ENCODE measurements at regions not wholly inside any gene's neighbourhood (a gene's known extent, or its start where the extent isn't known, plus 50 kb on each side); places are given as distances from the start of the nearest gene placed in this dataset.
"Not testable (repeated sequence)": the region's sequence is repeated elsewhere in the genome, so short reads cannot be mapped to it uniquely, and the experiment has no call there.

GRCh38 chr1:181181792-181182585, 93.5 kb downstream of the IER5 start:
- ChIA-PET POLR2A (interaction anchor here (0.6 kb wide), 1 partner anchor 820 kb away, joined by 3 read pairs; no protein-coding TSS in a partner anchor), CTCF (ENCODE audit: unreplicated experiment) (no interaction called here)
- intact Hi-C loops (cut with micrococcal nuclease; ENCODE audit: unreplicated experiment): no loop called here
- Histone ChIP-seq H3K4me3 (ENCODE audit: low read depth, low read length, poor library complexity, severe bottlenecking) (no peak overlapping the region), H3K9me3 (ENCODE audit: low read length) (no peaks in the 10 kb centered on the region), H3K36me3 (ENCODE audit: insufficient read depth, low read length) (no peaks in the 10 kb centered on the region), H3K27ac (ENCODE audit: low read depth, low read length, poor library complexity, severe bottlenecking) (no peak overlapping the region), H3K4me2 (ENCODE audit: low read length) (no peak overlapping the region), H3K4me1 (ENCODE audit: insufficient read depth, low read length, poor library complexity, severe bottlenecking) (no peaks in the 10 kb centered on the region), H4K20me1 (ENCODE audit: insufficient read depth, low read length) (no peaks in the 10 kb centered on the region), H3K79me2 (ENCODE audit: insufficient read depth, low read depth, low read length) (no peaks in the 10 kb centered on the region), H2AFZ (ENCODE audit: low read length) (no peak overlapping the region), H3K9me2 (ENCODE audit: insufficient read depth, low read length) (no peaks in the 10 kb centered on the region)
- no peak for TF ChIP-seq EZH2phosphoT487 (IDR thresholded peaks at IDR 0.05; ENCODE audit: borderline replicate concordance, low read depth, low read length)
- TF ChIP-seq CTCF (conservative IDR thresholded peaks at IDR 0.05; ENCODE audit: low read length): no peak
- BruUV-seq (replicated peaks): no TSS peak
- no peak for DNase-seq (ENCODE audit: low spot score)

- Histone ChIP-seq H2AFZ (ENCODE audit: low read length) (no peak overlapping the region), H3K9me2 (ENCODE audit: insufficient read depth, low read length) (no peaks in the 10 kb centered on the region), H3K4me2 (ENCODE audit: low read length) (no peak overlapping the region), H3K36me3 (ENCODE audit: insufficient read depth, low read length) (no peaks in the 10 kb centered on the region), H3K79me2 (ENCODE audit: insufficient read depth, low read depth, low read length) (no peaks in the 10 kb centered on the region), H3K27ac (ENCODE audit: low read depth, low read length, poor library complexity, severe bottlenecking) (no peak overlapping the region), H3K4me1 (ENCODE audit: insufficient read depth, low read length, poor library complexity, severe bottlenecking) (no peaks in the 10 kb centered on the region), H4K20me1 (ENCODE audit: insufficient read depth, low read length) (no peaks in the 10 kb centered on the region), H3K9me3 (ENCODE audit: low read length) (no peaks in the 10 kb centered on the region), H3K4me3 (ENCODE audit: low read depth, low read length, poor library complexity, severe bottlenecking) (no peak overlapping the region)
- no peak for DNase-seq (ENCODE audit: low spot score)
- ChIA-PET CTCF (ENCODE audit: unreplicated experiment) (no interaction called here), POLR2A (no interaction called here)
- intact Hi-C loops (cut with micrococcal nuclease; ENCODE audit: unreplicated experiment): no loop called here
- no TSS peak for BruUV-seq (replicated peaks)
- no peak for TF ChIP-seq EZH2phosphoT487 (IDR thresholded peaks at IDR 0.05; ENCODE audit: borderline replicate concordance, low read depth, low read length)
- no peak for TF ChIP-seq CTCF (conservative IDR thresholded peaks at IDR 0.05; ENCODE audit: low read length)
These were observed 96.1 kb downstream of the IER5 start for GRCh38 chr1:181184621-181185020.

GRCh38 chr1:181185461-181185860, 97.0 kb downstream of the IER5 start:
- POLR2A ChIA-PET: no interaction called here
- BruUV-seq (replicated peaks): no TSS peak
- intact Hi-C loops (cut with micrococcal nuclease; ENCODE audit: unreplicated experiment): no loop called here

GRCh38 chr1:181186133-181186532, 97.6 kb downstream of the IER5 start:
- intact Hi-C loops (cut with micrococcal nuclease; ENCODE audit: unreplicated experiment); H3K36me3 ChIP-seq (ENCODE audit: insufficient read depth, low read length); H3K4me3 ChIP-seq (ENCODE audit: low read depth, low read length, poor library complexity, severe bottlenecking); H3K4me2 ChIP-seq (ENCODE audit: low read length); H3K27ac ChIP-seq (ENCODE audit: low read depth, low read length, poor library complexity, severe bottlenecking); H4K20me1 ChIP-seq (ENCODE audit: insufficient read depth, low read length); H2AFZ ChIP-seq (ENCODE audit: low read length); H3K4me1 ChIP-seq (ENCODE audit: insufficient read depth, low read length, poor library complexity, severe bottlenecking); H3K9me3 ChIP-seq (ENCODE audit: low read length); H3K79me2 ChIP-seq (ENCODE audit: insufficient read depth, low read depth, low read length); DNase-seq (ENCODE audit: low spot score); CTCF ChIA-PET (ENCODE audit: unreplicated experiment); H3K9me2 ChIP-seq (ENCODE audit: insufficient read depth, low read length); BruUV-seq (replicated peaks): not testable (repeated sequence)
- POLR2A ChIA-PET: interaction anchor here (1.1 kb wide), 1 partner anchor 22 kb away, joined by 3 read pairs; no protein-coding TSS in a partner anchor

More at GRCh38 chr1:181185461-181185860, 97.0 kb downstream of the IER5 start:
- no peak overlapping the region for H3K4me3 ChIP-seq (ENCODE audit: low read depth, low read length, poor library complexity, severe bottlenecking)
- H4K20me1 ChIP-seq (ENCODE audit: insufficient read depth, low read length): no peaks in the 10 kb centered on the region
- no peak overlapping the region for H2AFZ ChIP-seq (ENCODE audit: low read length)
- CTCF ChIA-PET (ENCODE audit: unreplicated experiment): no interaction called here
- H3K4me1 ChIP-seq (ENCODE audit: insufficient read depth, low read length, poor library complexity, severe bottlenecking): no peaks in the 10 kb centered on the region
- H3K79me2 ChIP-seq (ENCODE audit: insufficient read depth, low read depth, low read length): no peaks in the 10 kb centered on the region
- no peak overlapping the region for H3K4me2 ChIP-seq (ENCODE audit: low read length)
- TF ChIP-seq CTCF (conservative IDR thresholded peaks at IDR 0.05; ENCODE audit: low read length): no peak
- no peak for TF ChIP-seq EZH2phosphoT487 (IDR thresholded peaks at IDR 0.05; ENCODE audit: borderline replicate concordance, low read depth, low read length)
- no peaks in the 10 kb centered on the region for H3K9me3 ChIP-seq (ENCODE audit: low read length)
- no peak overlapping the region for H3K27ac ChIP-seq (ENCODE audit: low read depth, low read length, poor library complexity, severe bottlenecking)
- no peaks in the 10 kb centered on the region for H3K9me2 ChIP-seq (ENCODE audit: insufficient read depth, low read length)
- DNase-seq (ENCODE audit: low spot score): no peak
- no peaks in the 10 kb centered on the region for H3K36me3 ChIP-seq (ENCODE audit: insufficient read depth, low read length)
